HCEC 1CT (cell line): ENCODE measurements at regions not wholly inside any gene's neighbourhood (a gene's known extent, or its start where the extent isn't known, plus 50 kb on each side); places are given as distances from the start of the nearest gene placed in this dataset.

Source experiments
- DNase-seq: peaks from one replicate; pipeline ENCODE4 v3.0.0-alpha.2; 2017

GRCh38 chr11:69348414-69349235 lies 54.7 kb downstream of the MYEOV start:
- DNase-seq, result no peak

GRCh38 chr11:69350040-69350439 lies 56.1 kb downstream of the MYEOV start:
- no peak for DNase-seq

GRCh38 chr11:69350596-69350995 lies 56.6 kb downstream of the MYEOV start:
- DNase-seq, result no peak

- peak; percentile 88 for DNase-seq
These were observed 57.5 kb downstream of the MYEOV start for GRCh38 chr11:69351460-69351859.

- DNase-seq, result no peak
These were observed 58.2 kb downstream of the MYEOV start for GRCh38 chr11:69352166-69352565.

GRCh38 chr11:69352715-69353319 lies 58.9 kb downstream of the MYEOV start:
- peak; percentile 100 for DNase-seq

GRCh38 chr11:69353696-69354544 lies 60.0 kb downstream of the MYEOV start:
- DNase-seq, result no peak

- no peak for DNase-seq
These were observed 60.6 kb downstream of the MYEOV start for GRCh38 chr11:69354545-69354897.

GRCh38 chr11:69355346-69355940 lies 61.5 kb downstream of the MYEOV start:
- no peak for DNase-seq

- DNase-seq, result no peak
These were observed 62.2 kb downstream of the MYEOV start for GRCh38 chr11:69355959-69356702.

- DNase-seq, result no peak
These were observed 62.9 kb downstream of the MYEOV start for GRCh38 chr11:69356703-69357457.

GRCh38 chr11:69357458-69358397 lies 63.8 kb downstream of the MYEOV start:
- DNase-seq, result no peak

GRCh38 chr11:69358398-69359020 lies 64.6 kb downstream of the MYEOV start:
- DNase-seq, result no peak

GRCh38 chr11:69359735-69360480 lies 66.0 kb downstream of the MYEOV start:
- no peak for DNase-seq

GRCh38 chr11:69360606-69361005 lies 66.7 kb downstream of the MYEOV start:
- DNase-seq, result no peak

- DNase-seq, result no peak
These were observed 67.1 kb downstream of the MYEOV start for GRCh38 chr11:69361048-69361447.

- no peak for DNase-seq
These were observed 67.5 kb downstream of the MYEOV start for GRCh38 chr11:69361466-69361865.

- no peak for DNase-seq
These were observed 68.4 kb downstream of the MYEOV start for GRCh38 chr11:69362315-69362714.

- DNase-seq, result peak; percentile 65
These were observed 71.0 kb downstream of the MYEOV start for GRCh38 chr11:69364921-69365320.
